Stimulated activated CD4-positive, alpha-beta T cell treated with anti-CD3 and anti-CD28 coated beads, Interleukin-1b, Interleukin-23, amount 100 ng/mL, for 48 hours (primary cell): ENCODE measurements at regions not wholly inside any gene's neighbourhood (a gene's known extent, or its start where the extent isn't known, plus 50 kb on each side); places are given as distances from the start of the nearest gene placed in this dataset.
"Not testable (repeated sequence)": the region's sequence is repeated elsewhere in the genome, so short reads cannot be mapped to it uniquely, and the experiment has no call there.

Source experiments
- DNase-seq: peaks from one replicate; pipeline ENCODE4 v3.0.0-alpha.2; 2020

GRCh38 chr15:81899024-81899423 lies 146.8 kb downstream of the MEX3B start:
- DNase-seq: no peak

GRCh38 chr15:81897057-81897677 lies 148.7 kb downstream of the MEX3B start:
- no peak for DNase-seq

GRCh38 chr15:81896356-81896755 lies 149.5 kb downstream of the MEX3B start:
- no peak for DNase-seq

- no peak for DNase-seq
Measured at GRCh38 chr15:81895723-81896122, 150.1 kb downstream of the MEX3B start.

GRCh38 chr15:81894061-81894460 lies 151.8 kb downstream of the MEX3B start:
- DNase-seq: no peak

GRCh38 chr15:81893182-81893835 lies 152.5 kb downstream of the MEX3B start:
- DNase-seq: no peak

- no peak for DNase-seq
Measured at GRCh38 chr15:81890496-81890895, 155.3 kb downstream of the MEX3B start.

GRCh38 chr15:81889485-81889881 lies 156.3 kb downstream of the MEX3B start:
- no peak for DNase-seq

- DNase-seq: no peak
Measured at GRCh38 chr15:81888748-81889484, 156.9 kb downstream of the MEX3B start.

GRCh38 chr15:81887912-81888311 lies 157.9 kb downstream of the MEX3B start:
- no peak for DNase-seq

GRCh38 chr15:81887188-81887587 lies 158.6 kb downstream of the MEX3B start:
- DNase-seq: not testable (repeated sequence)

GRCh38 chr15:81886591-81886990 lies 159.2 kb downstream of the MEX3B start:
- DNase-seq: no peak

GRCh38 chr15:81886080-81886479 lies 159.7 kb downstream of the MEX3B start:
- DNase-seq: no peak

GRCh38 chr15:81885135-81885534 lies 160.7 kb downstream of the MEX3B start:
- no peak for DNase-seq

- DNase-seq: no peak
Measured at GRCh38 chr15:81882504-81882903, 163.3 kb downstream of the MEX3B start.

- DNase-seq: no peak
Measured at GRCh38 chr15:81880833-81881232, 165.0 kb downstream of the MEX3B start.

GRCh38 chr15:81880314-81880713 lies 165.5 kb downstream of the MEX3B start:
- no peak for DNase-seq

- not testable (repeated sequence) for DNase-seq
Measured at GRCh38 chr15:81875717-81876116, 170.1 kb downstream of the MEX3B start.

GRCh38 chr15:81870746-81871106 lies 175.1 kb downstream of the MEX3B start:
- DNase-seq: not testable (repeated sequence)

- not testable (repeated sequence) for DNase-seq
Measured at GRCh38 chr15:81870062-81870745, 175.6 kb downstream of the MEX3B start.

- no peak for DNase-seq
Measured at GRCh38 chr15:81869161-81869954, 176.5 kb downstream of the MEX3B start.

- no peak for DNase-seq
Measured at GRCh38 chr15:81865850-81866537, 179.8 kb downstream of the MEX3B start.
